ENCODE measurements at regions not wholly inside any gene's neighbourhood (a gene's known extent, or its start where the extent isn't known, plus 50 kb on each side); places are given as distances from the start of the nearest gene placed in this dataset.

- no peak for DNase-seq
Observed at GRCh38 chr5:29379619-29380018, 1813.9 kb upstream of the CDH6 start.

GRCh38 chr5:29378104-29378503 is 1815.4 kb upstream of the CDH6 start:
- no peak for DNase-seq

- DNase-seq: no peak
Observed at GRCh38 chr5:29370248-29370647, 1823.2 kb upstream of the CDH6 start.

GRCh38 chr5:29367176-29367833 is 1826.2 kb upstream of the CDH6 start:
- no peak for DNase-seq

- no peak for DNase-seq
Observed at GRCh38 chr5:29351170-29351569, 1842.3 kb upstream of the CDH6 start.

- DNase-seq: no peak
Observed at GRCh38 chr5:29337030-29337429, 1856.5 kb upstream of the CDH6 start.

GRCh38 chr5:29321591-29321990 is 1871.9 kb upstream of the CDH6 start:
- DNase-seq: no peak

- no peak for DNase-seq
Observed at GRCh38 chr5:29309359-29309758, 1884.1 kb upstream of the CDH6 start.

GRCh38 chr5:29307478-29307877 is 1886.0 kb upstream of the CDH6 start:
- DNase-seq: no peak

- no peak for DNase-seq
Observed at GRCh38 chr5:29304545-29304944, 1888.9 kb upstream of the CDH6 start.

GRCh38 chr5:29296548-29296947 is 1896.9 kb upstream of the CDH6 start:
- no peak for DNase-seq

- DNase-seq: no peak
Observed at GRCh38 chr5:29277642-29278041, 1915.8 kb upstream of the CDH6 start.

- DNase-seq: no peak
Observed at GRCh38 chr5:29276371-29276770, 1917.1 kb upstream of the CDH6 start.

- DNase-seq: no peak
Observed at GRCh38 chr5:29263915-29264351, 1929.6 kb upstream of the CDH6 start.

GRCh38 chr5:29262339-29263123 is 1931.0 kb upstream of the CDH6 start:
- no peak for DNase-seq

GRCh38 chr5:29261213-29261612 is 1932.3 kb upstream of the CDH6 start:
- DNase-seq: no peak

- no peak for DNase-seq
Observed at GRCh38 chr5:29252390-29252789, 1941.1 kb upstream of the CDH6 start.

GRCh38 chr5:29247346-29248028 is 1946.0 kb upstream of the CDH6 start:
- DNase-seq: no peak

GRCh38 chr5:29240379-29240778 is 1953.1 kb upstream of the CDH6 start:
- no peak for DNase-seq

GRCh38 chr5:29239606-29240005 is 1953.9 kb upstream of the CDH6 start:
- DNase-seq: no peak

- no peak for DNase-seq
Observed at GRCh38 chr5:29238115-29238514, 1955.4 kb upstream of the CDH6 start.

- no peak for DNase-seq
Observed at GRCh38 chr5:29231154-29231553, 1962.3 kb upstream of the CDH6 start.

- DNase-seq: no peak
Observed at GRCh38 chr5:29230591-29230990, 1962.9 kb upstream of the CDH6 start.

GRCh38 chr5:29229461-29229860 is 1964.0 kb upstream of the CDH6 start:
- no peak for DNase-seq

Data from T-helper 1 cell (primary cell).